H9 (cell line): ENCODE measurements at regions not wholly inside any gene's neighbourhood (a gene's known extent, or its start where the extent isn't known, plus 50 kb on each side); places are given as distances from the start of the nearest gene placed in this dataset.

Experiments used
- DNase-seq: peaks from one replicate; pipeline ENCODE4 v3.0.0-alpha.2; 2017
- H2AFZ ChIP-seq: one replicate; pipeline ENCODE4 v1.6.1; 2013; ENCODE audit warnings: mild to moderate bottlenecking, low read length, control low read depth, moderate library complexity
- H2AK5ac ChIP-seq: 2 replicates; pipeline ENCODE4 v1.6.1; 2013; ENCODE audit warnings: low read length, control low read depth, mixed read lengths; ENCODE audit not compliant: insufficient read length
- H2BK120ac ChIP-seq: one replicate; pipeline ENCODE4 v1.6.1; 2013; ENCODE audit warnings: low read depth, mild to moderate bottlenecking, low read length, control low read depth, inconsistent platforms; ENCODE audit not compliant: poor library complexity, severe bottlenecking
- H2BK12ac ChIP-seq: 2 replicates; pipeline ENCODE4 v1.6.1; 2013; ENCODE audit warnings: low read length, control low read depth, mixed read lengths, low read depth; ENCODE audit not compliant: insufficient read length
- H2BK15ac ChIP-seq: 2 replicates; pipeline ENCODE4 v1.6.1; 2013; ENCODE audit warnings: low read depth, low read length, control low read depth
- H2BK20ac ChIP-seq: one replicate; pipeline ENCODE4 v1.6.1; 2013; ENCODE audit warnings: low read depth, mild to moderate bottlenecking, low read length, control low read depth, inconsistent platforms; ENCODE audit not compliant: poor library complexity, severe bottlenecking
- H2BK5ac ChIP-seq: 2 replicates; pipeline ENCODE4 v1.6.1; 2013; ENCODE audit warnings: low read length, control low read depth, mixed read lengths; ENCODE audit not compliant: insufficient read length
- H3K14ac ChIP-seq: 2 replicates; pipeline ENCODE4 v1.6.1; 2013; ENCODE audit warnings: low read length, control low read depth; ENCODE audit not compliant: insufficient read depth
- H3K18ac ChIP-seq: 2 replicates; pipeline ENCODE4 v1.6.1; 2013; ENCODE audit warnings: low read depth, mild to moderate bottlenecking, mixed read lengths, low read length, control low read depth; ENCODE audit not compliant: insufficient read length
- H3K23ac ChIP-seq: 2 replicates; pipeline ENCODE4 v1.6.1; 2013; ENCODE audit warnings: low read length, control low read depth, mixed read lengths, low read depth; ENCODE audit not compliant: insufficient read length
- H3K23me2 ChIP-seq: 2 replicates; pipeline ENCODE4 v1.6.1; 2013; ENCODE audit warnings: low read depth, mild to moderate bottlenecking, mixed read lengths, low read length, control low read depth; ENCODE audit not compliant: insufficient read length, poor library complexity, severe bottlenecking
- H3K27ac ChIP-seq: 2 replicates; pipeline ENCODE4 v1.5.1; 2013; ENCODE audit warnings: low read length, control low read depth, mixed read lengths, low read depth; ENCODE audit not compliant: insufficient read length
- H3K27me3 ChIP-seq: 2 replicates; pipeline ENCODE4 v1.6.1; 2013; ENCODE audit warnings: low read length, control low read depth, inconsistent platforms; ENCODE audit not compliant: insufficient read depth
- H3K4ac ChIP-seq: 2 replicates; pipeline ENCODE4 v1.6.1; 2013; ENCODE audit warnings: low read depth, mild to moderate bottlenecking, control low read depth, inconsistent platforms, low read length, moderate library complexity
- H3K4me1 ChIP-seq: 2 replicates; pipeline ENCODE4 v1.6.1; 2013; ENCODE audit warnings: low read length, control low read depth, inconsistent platforms; ENCODE audit not compliant: insufficient read depth
- H3K4me2 ChIP-seq: 2 replicates; pipeline ENCODE4 v1.6.1; 2013; ENCODE audit warnings: low read length, control low read depth, mixed read lengths; ENCODE audit not compliant: insufficient read length, insufficient read depth
- H3K56ac ChIP-seq: 2 replicates; pipeline ENCODE4 v1.6.1; 2013; ENCODE audit warnings: low read depth, mild to moderate bottlenecking, mixed read lengths, low read length, control low read depth; ENCODE audit not compliant: insufficient read length
- H3K79me1 ChIP-seq: 2 replicates; pipeline ENCODE4 v1.6.1; 2013; ENCODE audit warnings: low read depth, mild to moderate bottlenecking, moderate library complexity, low read length, control low read depth, inconsistent platforms; ENCODE audit not compliant: insufficient read depth, poor library complexity, severe bottlenecking
- H3K79me2 ChIP-seq: 2 replicates; pipeline ENCODE4 v1.6.1; 2013; ENCODE audit warnings: low read length, control low read depth, inconsistent platforms; ENCODE audit not compliant: insufficient read depth
- H3K9ac ChIP-seq: 2 replicates; pipeline ENCODE4 v1.6.1; 2013; ENCODE audit warnings: low read length, control low read depth, mixed read lengths; ENCODE audit not compliant: insufficient read length; ENCODE audit errors: extremely low read depth
- H3K9me3 ChIP-seq: one replicate; pipeline ENCODE4 v1.6.1; 2013; ENCODE audit warnings: low read depth, low read length, inconsistent platforms; ENCODE audit not compliant: control insufficient read depth
- H3T11ph ChIP-seq: one replicate; pipeline ENCODE4 v1.6.1; 2013; ENCODE audit warnings: mild to moderate bottlenecking, low read length, control low read depth, inconsistent platforms
- H4K20me1 ChIP-seq: one replicate; pipeline ENCODE4 v1.6.1; 2013; ENCODE audit not compliant: control insufficient read depth, insufficient read length, insufficient read depth
- H4K5ac ChIP-seq: 2 replicates; pipeline ENCODE4 v1.6.1; 2013; ENCODE audit warnings: low read depth, mild to moderate bottlenecking, mixed read lengths, low read length, control low read depth; ENCODE audit not compliant: insufficient read length
- H4K8ac ChIP-seq: replicated peaks from 2 replicates; pipeline ENCODE4 v1.6.1; 2013; ENCODE audit warnings: low read length, control low read depth, mixed read lengths, low read depth; ENCODE audit not compliant: insufficient read length
- H4K91ac ChIP-seq: 2 replicates; pipeline ENCODE4 v1.6.1; 2013; ENCODE audit warnings: low read depth, mild to moderate bottlenecking, moderate library complexity, mixed read lengths, low read length, control low read depth; ENCODE audit not compliant: insufficient read length
- H3K27ac Mint-ChIP-seq, 3 experiments: 2 replicates in 2 of 3; 3 replicates in 1 of 3; pipeline ENCODE4 v1.8.0; 2020 to 2021; ENCODE audit warnings: mixed read lengths in 3 of 3, mild to moderate bottlenecking in 1 of 3, moderate library complexity in 1 of 3
- H3K27me3 Mint-ChIP-seq: 2 replicates; pipeline ENCODE4 v1.8.0; 2021; ENCODE audit warnings: low read depth, mild to moderate bottlenecking, moderate library complexity, mixed read lengths
- H3K36me3 Mint-ChIP-seq, 3 experiments: 2 replicates in 2 of 3; 3 replicates in 1 of 3; pipeline ENCODE4 v1.8.0; 2020 to 2021; ENCODE audit warnings: low read depth in 3 of 3, mixed read lengths in 3 of 3; ENCODE audit not compliant: insufficient read depth in 1 of 3
- H3K4me1 Mint-ChIP-seq, 2 experiments: 2 replicates each; pipeline ENCODE4 v1.8.0; 2020; ENCODE audit warnings: mixed read lengths in 2 of 2
- H3K4me3 Mint-ChIP-seq, 2 experiments: 2 replicates in 1 of 2; 3 replicates in 1 of 2; pipeline ENCODE4 v1.8.0; 2020 to 2021; ENCODE audit warnings: mild to moderate bottlenecking in 2 of 2, mixed read lengths in 2 of 2, moderate library complexity in 1 of 2
- H3K9me3 Mint-ChIP-seq, 2 experiments: 2 replicates in 1 of 2; 3 replicates in 1 of 2; pipeline ENCODE4 v1.8.0; 2020; ENCODE audit warnings: mild to moderate bottlenecking in 2 of 2, mixed read lengths in 2 of 2, moderate library complexity in 1 of 2
- WGBS: extraction: QIAGEN DNeasy Blood & Tissue Kit; methylation state at CpG from one replicate; pipeline ENCODE4 v1.1.7; 2013; ENCODE audit warnings: missing lambda C conversion rate, low lambda C conversion rate, mixed read lengths; ENCODE audit not compliant: insufficient read length; ENCODE audit errors: extremely low coverage; 5-methylcytosine and 5-hydroxymethylcytosine counted together
- TF ChIP-seq, protein P1 (sequence below): fragments of 200-600 bp; sonication (generic); conservative IDR thresholded peaks from 3 replicates; pipeline ENCODE4 v1.8.0; 2021; ENCODE audit warnings: antibody characterized with exemption, mild to moderate bottlenecking

GRCh38 chr7:152924238-152924637, 164.7 kb downstream of the ACTR3B start:
- H3K79me1 ChIP-seq = no peaks in the 10 kb centered on the region
- Mint-ChIP-seq H3K27me3 (peaks cover 35% of the 10 kb centered on the region), H3K9me3 (peaks cover 6 to 12% of the 10 kb centered on the region in 2 experiments; a peak in 4 of 5 replicates), H3K27ac (no peak overlapping the region), H3K4me3 (peak overlapping the region in 1 of 2 experiments; percentile 84; a peak in 2 of 5 replicates), H3K4me1 (peaks cover 7% of the 10 kb centered on the region in 2 experiments; a peak in 3 of 4 replicates), H3K36me3 (peaks cover 3 to 6% (median 5%) of the 10 kb centered on the region in 3 experiments; a peak in 4 of 7 replicates)
- no peak overlapping the region for H2AFZ ChIP-seq
- no CpG with 5 or more reads among the region's 6 CpGs for WGBS
- TF ChIP-seq, protein P1, sequence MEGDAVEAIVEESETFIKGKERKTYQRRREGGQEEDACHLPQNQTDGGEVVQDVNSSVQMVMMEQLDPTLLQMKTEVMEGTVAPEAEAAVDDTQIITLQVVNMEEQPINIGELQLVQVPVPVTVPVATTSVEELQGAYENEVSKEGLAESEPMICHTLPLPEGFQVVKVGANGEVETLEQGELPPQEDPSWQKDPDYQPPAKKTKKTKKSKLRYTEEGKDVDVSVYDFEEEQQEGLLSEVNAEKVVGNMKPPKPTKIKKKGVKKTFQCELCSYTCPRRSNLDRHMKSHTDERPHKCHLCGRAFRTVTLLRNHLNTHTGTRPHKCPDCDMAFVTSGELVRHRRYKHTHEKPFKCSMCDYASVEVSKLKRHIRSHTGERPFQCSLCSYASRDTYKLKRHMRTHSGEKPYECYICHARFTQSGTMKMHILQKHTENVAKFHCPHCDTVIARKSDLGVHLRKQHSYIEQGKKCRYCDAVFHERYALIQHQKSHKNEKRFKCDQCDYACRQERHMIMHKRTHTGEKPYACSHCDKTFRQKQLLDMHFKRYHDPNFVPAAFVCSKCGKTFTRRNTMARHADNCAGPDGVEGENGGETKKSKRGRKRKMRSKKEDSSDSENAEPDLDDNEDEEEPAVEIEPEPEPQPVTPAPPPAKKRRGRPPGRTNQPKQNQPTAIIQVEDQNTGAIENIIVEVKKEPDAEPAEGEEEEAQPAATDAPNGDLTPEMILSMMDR = no peak
- H2AK5ac ChIP-seq = no peak overlapping the region
- H3K27ac ChIP-seq = no peak overlapping the region
- H2BK120ac ChIP-seq = no peak overlapping the region
- H4K5ac ChIP-seq = no peak overlapping the region
- no peak overlapping the region for H2BK15ac ChIP-seq
- no peak overlapping the region for H2BK5ac ChIP-seq
- H2BK20ac ChIP-seq = no peak overlapping the region
- no peak overlapping the region for H3K4ac ChIP-seq
- no peak overlapping the region for H3K56ac ChIP-seq
- no peak overlapping the region for H3K4me2 ChIP-seq
- H3K18ac ChIP-seq = no peak overlapping the region
- H3K9ac ChIP-seq = no peak overlapping the region
- H4K8ac ChIP-seq = no peak overlapping the region
- no peak overlapping the region for H2BK12ac ChIP-seq
- DNase-seq = no peak
- no peak overlapping the region for H3K23ac ChIP-seq
- H3T11ph ChIP-seq = no peak overlapping the region
- no peaks in the 10 kb centered on the region for H3K9me3 ChIP-seq
- no peaks in the 10 kb centered on the region for H4K20me1 ChIP-seq
- H3K4me1 ChIP-seq = no peaks in the 10 kb centered on the region
- peaks cover 12% of the 10 kb centered on the region for H3K23me2 ChIP-seq
- H4K91ac ChIP-seq = no peak overlapping the region
- H3K14ac ChIP-seq = no peak overlapping the region
- H3K27me3 ChIP-seq = no peaks in the 10 kb centered on the region; the same call in 1 of the 2 replicates
- H3K79me2 ChIP-seq = no peaks in the 10 kb centered on the region
